CD4-positive, alpha-beta memory T cell (primary cell): ENCODE measurements at regions not wholly inside any gene's neighbourhood (a gene's known extent, or its start where the extent isn't known, plus 50 kb on each side); places are given as distances from the start of the nearest gene placed in this dataset.

ENCODE experiments used
- CTCF ChIA-PET: fragments of 350-600 bp; sonication (Branson Sonifier 250); formaldehyde crosslinking; loops from one replicate; lab custom pipeline; 2021; ENCODE audit warnings: inconsistent platforms; ENCODE audit not compliant: partially characterized antibody; lab: Charles Lee
- POLR2A ChIA-PET: fragments of 350-600 bp; sonication (Branson Sonifier 250); formaldehyde crosslinking; loops from one replicate; lab custom pipeline; 2021; ENCODE audit not compliant: partially characterized antibody; lab: Charles Lee
- DNase-seq, 5 donors: peaks; one replicate each; pipeline versions ENCODE4 v3.0.0 to v3.0.0-alpha.2; 2020 to 2022; ENCODE audit warnings: mixed read lengths in 1 of 5
- H3K27ac ChIP-seq: one replicate; pipeline ENCODE4 v1.7.0; 2013; ENCODE audit warnings: low read depth, low read length
- H3K27me3 ChIP-seq: 2 replicates; pipeline ENCODE4 v1.7.0; 2013; ENCODE audit warnings: mild to moderate bottlenecking, low read length, moderate library complexity; ENCODE audit not compliant: insufficient read depth
- H3K36me3 ChIP-seq: 2 replicates; pipeline ENCODE4 v1.7.0; 2013; ENCODE audit warnings: mild to moderate bottlenecking, low read length, moderate library complexity; ENCODE audit not compliant: insufficient read depth
- H3K4me1 ChIP-seq: 2 replicates; pipeline ENCODE4 v1.7.0; 2013; ENCODE audit warnings: mild to moderate bottlenecking, low read length, moderate library complexity; ENCODE audit not compliant: insufficient read depth
- H3K4me3 ChIP-seq, 2 donors: one replicate each; pipeline ENCODE4 v1.7.0; 2013; ENCODE audit warnings: low read length in 2 of 2, mild to moderate bottlenecking in 1 of 2
- H3K9me3 ChIP-seq, 2 donors: one replicate each; pipeline ENCODE4 v1.7.0; 2013; ENCODE audit warnings: low read length in 2 of 2, control low read depth in 1 of 2; ENCODE audit not compliant: control insufficient read depth in 1 of 2
- H3K27ac Mint-ChIP-seq, 7 donors: one replicate each; pipeline ENCODE4 v1.8.0; 2020 to 2021; ENCODE audit warnings: mixed read lengths in 7 of 7, mild to moderate bottlenecking in 6 of 7, inconsistent platforms in 3 of 7, moderate library complexity in 3 of 7
- H3K27me3 Mint-ChIP-seq, 2 donors: one replicate each; pipeline ENCODE4 v1.8.0; 2020 to 2021; ENCODE audit warnings: mixed read lengths in 2 of 2
- H3K36me3 Mint-ChIP-seq, 2 donors: one replicate each; pipeline ENCODE4 v1.8.0; 2020 to 2021; ENCODE audit warnings: mixed read lengths in 2 of 2, inconsistent platforms in 1 of 2, mild to moderate bottlenecking in 1 of 2
- H3K4me1 Mint-ChIP-seq, 4 donors: one replicate each; pipeline ENCODE4 v1.8.0; 2020 to 2021; ENCODE audit warnings: mixed read lengths in 4 of 4, mild to moderate bottlenecking in 1 of 4
- H3K4me3 Mint-ChIP-seq, 8 donors: one replicate each; pipeline ENCODE4 v1.8.0; 2020 to 2021; ENCODE audit warnings: mixed read lengths in 8 of 8, mild to moderate bottlenecking in 7 of 8, moderate library complexity in 6 of 8, inconsistent platforms in 3 of 8
- H3K9me3 Mint-ChIP-seq, 8 donors: one replicate each; pipeline ENCODE4 v1.8.0; 2020 to 2021; ENCODE audit warnings: mixed read lengths in 8 of 8, mild to moderate bottlenecking in 5 of 8, inconsistent platforms in 3 of 8, moderate library complexity in 1 of 8
- intact Hi-C: fragments of 100-400 bp; cut with micrococcal nuclease; formaldehyde crosslinking; loops from one replicate; pipeline ENCODE4 v1.15.1; 2023

DNA sequence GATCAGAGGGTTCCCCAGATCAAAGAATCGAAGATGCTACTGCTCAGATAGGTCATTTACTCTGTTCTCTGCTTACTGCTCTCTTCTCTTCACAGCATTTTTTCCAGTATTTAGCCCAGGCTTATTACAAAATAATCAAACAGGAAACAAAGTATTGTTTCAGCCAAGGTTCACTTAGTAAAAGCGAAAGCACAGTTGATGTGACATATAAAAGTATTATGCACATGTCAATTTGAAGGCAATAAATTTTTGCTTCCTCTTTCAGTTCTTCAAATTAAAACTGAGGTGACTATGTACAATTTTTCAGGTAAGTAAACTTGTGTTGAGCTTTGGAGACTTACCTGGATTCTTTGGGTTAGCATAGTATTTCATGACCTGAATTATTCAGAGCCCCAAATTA is 262.8 kb upstream of the CHST9 start:
- intact Hi-C loops = no loop called here
- no peaks in the 10 kb centered on the region for H3K36me3 ChIP-seq
- Mint-ChIP-seq H3K27ac (no peak overlapping the region), H3K4me1 (no peaks in the 10 kb centered on the region), H3K36me3 (no peaks in the 10 kb centered on the region), H3K4me3 (no peak overlapping the region), H3K9me3 (peaks cover 1 to 18% (median 10%) of the 10 kb centered on the region in 8 donors), H3K27me3 (no peaks in the 10 kb centered on the region)
- H3K4me1 ChIP-seq = no peaks in the 10 kb centered on the region
- POLR2A ChIA-PET = no interaction called here
- H3K9me3 ChIP-seq = no peaks in the 10 kb centered on the region
- no peak overlapping the region for H3K27ac ChIP-seq
- CTCF ChIA-PET = no interaction called here
- no peak overlapping the region for H3K4me3 ChIP-seq
- no peak for DNase-seq
- no peaks in the 10 kb centered on the region for H3K27me3 ChIP-seq

DNA sequence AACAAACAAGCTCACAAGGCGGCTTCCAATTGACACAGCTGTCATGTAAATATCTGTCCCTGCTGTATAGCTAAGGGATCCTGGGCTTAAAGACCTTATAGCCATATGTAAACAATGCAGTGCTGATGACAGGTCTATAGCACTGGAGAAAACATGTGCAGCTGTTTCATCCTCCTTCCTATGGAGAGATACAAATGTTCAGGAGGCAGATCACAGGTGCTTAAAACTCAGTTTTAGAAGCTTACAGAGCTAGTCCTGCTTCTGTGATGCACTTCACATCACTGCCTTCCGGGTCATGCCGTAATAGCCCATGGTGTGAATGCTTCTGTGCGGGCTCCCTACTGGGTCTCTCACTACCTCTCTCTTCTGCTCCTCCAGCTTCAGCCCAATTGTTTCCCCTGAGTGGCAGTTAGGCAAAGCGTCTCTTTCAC is 262.4 kb upstream of the CHST9 start:
- no peak overlapping the region for H3K27ac Mint-ChIP-seq
- DNase-seq = no peak
- H3K27me3 Mint-ChIP-seq = no peaks in the 10 kb centered on the region
- POLR2A ChIA-PET = no interaction called here
- no peaks in the 10 kb centered on the region for H3K4me1 Mint-ChIP-seq
- Histone ChIP-seq H3K9me3 (no peaks in the 10 kb centered on the region), H3K27me3 (no peaks in the 10 kb centered on the region), H3K4me1 (no peaks in the 10 kb centered on the region), H3K4me3 (no peak overlapping the region), H3K27ac (no peak overlapping the region), H3K36me3 (no peaks in the 10 kb centered on the region)
- H3K9me3 Mint-ChIP-seq = peaks cover 1 to 17% (median 12%) of the 10 kb centered on the region in 8 donors
- CTCF ChIA-PET = interaction anchor here (0.9 kb wide), 1 partner anchor 9 kb away, joined by 3 read pairs; no protein-coding TSS in a partner anchor
- H3K4me3 Mint-ChIP-seq = no peak overlapping the region
- no peaks in the 10 kb centered on the region for H3K36me3 Mint-ChIP-seq
- intact Hi-C loops = no loop called here

DNA sequence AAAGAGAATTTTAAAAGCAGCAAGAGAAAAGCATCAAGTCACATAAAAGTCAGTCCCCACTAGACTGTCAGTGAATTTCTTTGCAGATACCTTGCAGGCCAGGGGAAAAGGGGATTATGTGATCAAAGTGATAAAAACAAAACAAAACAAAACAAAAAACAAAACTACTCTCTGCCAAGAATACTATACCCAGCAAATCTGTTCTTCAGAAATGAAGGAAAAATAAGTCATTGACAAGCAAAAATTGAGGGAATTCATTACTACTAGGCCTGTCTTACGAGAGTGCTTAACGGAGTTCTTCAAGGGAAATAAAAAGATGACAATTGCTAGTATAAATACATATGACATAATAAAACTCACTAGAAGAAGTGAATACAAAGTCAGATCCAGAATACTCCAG is 245.5 kb upstream of the CHST9 start:
- Mint-ChIP-seq H3K27ac (no peak overlapping the region), H3K9me3 (peaks cover 3 to 33% (median 18%) of the 10 kb centered on the region in 8 donors)

DNA sequence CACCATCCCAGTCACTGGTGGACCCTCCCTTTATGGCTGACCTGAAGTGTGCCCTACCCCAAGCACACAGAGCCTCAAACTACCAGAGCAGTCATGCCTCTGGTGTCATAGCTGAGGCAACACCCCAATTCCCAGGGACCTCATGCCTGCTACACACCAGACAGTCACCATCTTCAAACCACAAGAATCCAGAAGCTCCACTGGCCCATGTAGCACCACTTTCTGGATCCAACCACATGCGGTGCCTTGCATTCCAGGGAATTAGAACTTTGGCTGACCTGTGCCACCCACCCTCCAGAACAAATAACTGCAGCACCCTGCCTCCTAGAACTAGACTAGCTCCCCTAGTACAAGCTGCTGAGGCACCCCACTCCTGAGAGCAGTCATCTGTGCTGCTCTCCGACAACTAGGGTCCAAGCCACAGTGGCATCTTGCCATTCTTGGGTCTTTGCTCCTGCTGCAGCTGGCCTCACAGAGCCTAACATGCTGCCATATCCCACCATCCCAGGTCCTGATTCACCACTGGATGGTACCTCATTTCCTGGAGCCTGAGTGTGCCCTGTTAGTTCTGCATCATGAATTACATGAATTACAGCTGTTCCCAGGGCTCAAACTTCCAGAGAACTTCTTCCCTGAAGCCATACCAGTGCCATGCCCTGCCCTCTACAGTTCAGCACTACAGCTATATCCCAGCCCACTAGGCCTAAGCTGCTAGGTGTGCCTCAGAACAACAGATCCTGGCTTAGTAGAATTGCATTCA is 243.8 kb upstream of the CHST9 start:
- Mint-ChIP-seq H3K27ac (no peak overlapping the region), H3K9me3 (peaks cover 2 to 33% (median 18%) of the 10 kb centered on the region in 8 donors), H3K4me3 (no peak overlapping the region), H3K36me3 (no peaks in the 10 kb centered on the region), H3K27me3 (no peaks in the 10 kb centered on the region), H3K4me1 (no peaks in the 10 kb centered on the region)
- H3K27ac ChIP-seq = no peak overlapping the region
- CTCF ChIA-PET = no interaction called here
- no peak for DNase-seq
- no peaks in the 10 kb centered on the region for H3K36me3 ChIP-seq
- H3K9me3 ChIP-seq = peaks cover 0 to 3% of the 10 kb centered on the region in 2 donors
- intact Hi-C loops = no loop called here
- H3K4me1 ChIP-seq = no peaks in the 10 kb centered on the region
- H3K4me3 ChIP-seq = no peak overlapping the region
- no peaks in the 10 kb centered on the region for H3K27me3 ChIP-seq
- POLR2A ChIA-PET = no interaction called here

More for the DNA sequence above, 245.5 kb upstream of the CHST9 start:
- no peaks in the 10 kb centered on the region for H3K4me1 Mint-ChIP-seq
- Histone ChIP-seq H3K27me3 (no peaks in the 10 kb centered on the region), H3K36me3 (no peaks in the 10 kb centered on the region), H3K4me1 (no peaks in the 10 kb centered on the region), H3K9me3 (peaks cover 0 to 7% of the 10 kb centered on the region in 2 donors), H3K4me3 (no peak overlapping the region), H3K27ac (no peak overlapping the region)
- intact Hi-C loops = no loop called here
- no peak for DNase-seq
- no peaks in the 10 kb centered on the region for H3K36me3 Mint-ChIP-seq
- ChIA-PET POLR2A (no interaction called here), CTCF (no interaction called here)
- no peak overlapping the region for H3K4me3 Mint-ChIP-seq
- no peaks in the 10 kb centered on the region for H3K27me3 Mint-ChIP-seq

DNA sequence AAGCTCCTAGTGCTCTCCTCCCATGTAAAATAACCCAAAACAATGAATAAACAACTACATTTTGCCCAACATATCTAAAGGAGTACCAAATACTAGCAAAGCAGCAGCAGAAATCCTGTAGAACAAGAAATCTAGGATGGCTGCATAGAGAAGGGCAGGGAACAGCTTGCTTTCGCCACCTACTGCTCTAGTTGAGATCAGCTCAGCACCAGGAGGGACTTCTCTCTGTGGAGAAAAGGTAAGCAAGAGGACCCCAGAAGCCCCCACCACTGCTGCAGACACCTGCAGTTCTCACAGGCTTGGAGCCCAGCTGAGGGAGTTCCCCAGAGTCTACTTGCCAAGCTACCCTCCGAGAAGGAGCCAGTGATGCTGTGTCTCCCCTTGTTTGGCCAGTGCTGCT is 243.0 kb upstream of the CHST9 start:
- no peak overlapping the region for H3K4me3 ChIP-seq
- H3K9me3 ChIP-seq = peaks cover 0 to 3% of the 10 kb centered on the region in 2 donors
- no peaks in the 10 kb centered on the region for H3K27me3 Mint-ChIP-seq
- DNase-seq = no peak
- H3K36me3 ChIP-seq = no peaks in the 10 kb centered on the region
- ChIA-PET POLR2A (no interaction called here), CTCF (no interaction called here)
- no peaks in the 10 kb centered on the region for H3K27me3 ChIP-seq
- no peak overlapping the region for H3K27ac ChIP-seq
- intact Hi-C loops = no loop called here
- no peaks in the 10 kb centered on the region for H3K36me3 Mint-ChIP-seq
- no peak overlapping the region for H3K4me3 Mint-ChIP-seq
- no peak overlapping the region for H3K27ac Mint-ChIP-seq
- H3K4me1 ChIP-seq = no peaks in the 10 kb centered on the region
- no peaks in the 10 kb centered on the region for H3K4me1 Mint-ChIP-seq
- H3K9me3 Mint-ChIP-seq = peaks cover 2 to 33% (median 18%) of the 10 kb centered on the region in 8 donors

DNA sequence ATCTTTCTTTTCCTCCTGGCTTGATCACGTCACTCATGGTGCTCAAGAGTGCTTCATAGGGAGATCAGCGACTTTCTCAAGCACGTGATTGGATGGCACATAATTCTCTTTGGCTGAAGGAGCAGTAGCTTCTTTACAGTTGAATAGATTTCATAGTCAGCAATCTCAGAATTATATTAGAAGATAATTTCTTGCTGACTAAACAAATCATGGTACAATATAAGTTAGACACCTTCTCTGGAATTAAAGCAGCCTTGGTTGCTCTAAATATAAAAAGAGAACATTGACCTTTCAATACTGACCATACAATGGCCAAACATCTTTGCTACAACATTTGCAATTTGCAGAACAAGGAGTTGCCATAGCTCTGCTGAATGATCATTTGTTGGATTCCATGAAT is 238.5 kb upstream of the CHST9 start:
- Histone ChIP-seq H3K4me1 (no peaks in the 10 kb centered on the region), H3K4me3 (no peak overlapping the region), H3K27me3 (no peaks in the 10 kb centered on the region), H3K36me3 (no peaks in the 10 kb centered on the region), H3K9me3 (no peaks in the 10 kb centered on the region), H3K27ac (no peak overlapping the region)
- DNase-seq = no peak
- Mint-ChIP-seq H3K27ac (no peak overlapping the region), H3K36me3 (no peaks in the 10 kb centered on the region), H3K4me1 (no peaks in the 10 kb centered on the region), H3K27me3 (no peaks in the 10 kb centered on the region), H3K4me3 (no peak overlapping the region), H3K9me3 (peaks cover 3 to 32% (median 17%) of the 10 kb centered on the region in 8 donors)
- intact Hi-C loops = no loop called here
- ChIA-PET CTCF (no interaction called here), POLR2A (no interaction called here)

DNA sequence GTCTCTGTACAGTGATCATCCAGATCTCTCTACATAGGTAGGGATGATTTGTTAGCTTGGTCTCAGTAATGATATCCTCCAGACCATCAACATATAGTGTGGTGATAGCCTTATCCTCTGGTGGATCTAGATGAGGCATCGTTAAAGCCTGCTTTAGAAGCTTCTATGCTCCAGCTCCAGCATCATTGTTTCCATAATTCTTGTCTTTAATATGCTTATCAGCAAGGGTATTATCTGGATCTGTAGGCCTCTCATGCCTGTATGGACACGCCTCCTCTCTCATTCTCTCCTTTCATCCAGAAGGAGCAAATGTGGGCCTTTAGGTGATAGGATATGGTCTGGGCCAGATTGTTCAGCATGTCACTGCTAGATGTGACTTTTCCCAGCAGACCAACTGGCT is 234.5 kb upstream of the CHST9 start:
- Mint-ChIP-seq H3K4me3 (no peak overlapping the region), H3K36me3 (no peaks in the 10 kb centered on the region), H3K27ac (no peak overlapping the region), H3K9me3 (peaks cover 3 to 25% (median 13%) of the 10 kb centered on the region in 8 donors), H3K4me1 (no peaks in the 10 kb centered on the region), H3K27me3 (no peaks in the 10 kb centered on the region)
- Histone ChIP-seq H3K27me3 (no peaks in the 10 kb centered on the region), H3K4me3 (no peak overlapping the region), H3K36me3 (no peaks in the 10 kb centered on the region), H3K4me1 (no peaks in the 10 kb centered on the region), H3K27ac (no peak overlapping the region), H3K9me3 (no peaks in the 10 kb centered on the region)
- ChIA-PET POLR2A (no interaction called here), CTCF (no interaction called here)
- DNase-seq = no peak
- intact Hi-C loops = no loop called here
